NCI-H2196 (cell line): ENCODE measurements at regions not wholly inside any gene's neighbourhood (a gene's known extent, or its start where the extent isn't known, plus 50 kb on each side); places are given as distances from the start of the nearest gene placed in this dataset.
"Not testable (repeated sequence)": the region's sequence is repeated elsewhere in the genome, so short reads cannot be mapped to it uniquely, and the experiment has no call there.

Experiments used
- DNase-seq: peaks from one replicate; lab custom pipeline; 2025; ENCODE audit not compliant: unreplicated experiment; lab: John Stamatoyannopoulos, UW

DNA sequence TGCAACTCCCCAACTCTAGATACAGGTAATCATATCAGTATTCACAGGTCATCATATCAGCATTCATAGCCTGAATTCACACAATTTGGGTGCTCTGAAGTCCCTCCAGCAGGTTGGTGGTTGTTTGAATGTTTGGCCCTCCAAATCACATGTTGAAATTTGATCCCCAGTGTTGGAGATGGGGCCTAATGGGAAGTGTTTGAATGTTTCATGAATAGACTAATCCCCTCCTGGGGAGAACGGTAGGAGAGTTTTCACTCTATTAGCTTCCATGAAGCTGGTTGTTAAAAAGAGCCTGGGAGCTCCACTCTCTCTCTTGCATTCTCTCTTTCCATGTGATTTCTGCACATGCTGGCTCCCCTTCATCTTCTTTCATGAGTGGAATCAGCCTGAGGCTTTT is 288.6 kb upstream of the PCDH9 start:
- no peak for DNase-seq

DNA sequence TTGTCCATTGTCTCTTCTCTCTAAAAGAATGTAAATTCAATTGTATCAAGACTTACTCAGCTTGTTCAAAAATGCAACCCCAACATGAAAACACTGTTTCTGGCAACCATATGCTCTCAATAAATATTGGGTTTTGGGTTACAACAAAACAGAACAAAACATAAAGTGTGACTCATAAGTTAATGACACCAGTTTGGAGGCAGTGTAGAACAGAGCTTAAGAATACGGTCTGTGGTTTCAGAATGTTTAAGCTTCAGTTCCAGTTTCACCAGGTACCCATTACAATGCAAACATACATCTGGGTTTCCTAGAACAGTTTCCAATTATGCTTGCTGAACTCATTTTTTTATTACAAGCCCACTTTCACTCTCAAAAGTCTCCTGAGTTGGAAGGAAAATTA is 285.8 kb upstream of the PCDH9 start:
- peak; percentile 1 for DNase-seq

DNA sequence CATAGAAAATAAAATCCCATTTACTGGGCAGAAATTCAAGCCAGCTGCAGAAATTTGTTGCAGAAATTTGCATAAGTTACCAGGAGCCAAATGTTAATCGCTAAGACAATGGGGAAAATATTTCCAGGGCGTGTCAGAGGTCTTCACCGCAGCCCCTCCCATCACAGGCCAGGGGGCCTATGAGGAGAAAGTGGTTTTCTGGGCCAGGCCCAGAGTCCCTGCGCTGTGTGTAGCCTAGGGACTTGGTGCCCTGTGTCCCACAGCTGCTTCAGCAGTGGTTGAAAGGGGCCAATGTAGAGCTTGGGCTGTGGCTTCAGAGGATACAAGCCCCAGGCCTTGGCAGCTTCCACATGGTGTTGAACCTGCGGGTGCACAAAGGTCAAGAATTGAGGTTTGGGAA is 278.9 kb upstream of the PCDH9 start:
- no peak for DNase-seq

DNA sequence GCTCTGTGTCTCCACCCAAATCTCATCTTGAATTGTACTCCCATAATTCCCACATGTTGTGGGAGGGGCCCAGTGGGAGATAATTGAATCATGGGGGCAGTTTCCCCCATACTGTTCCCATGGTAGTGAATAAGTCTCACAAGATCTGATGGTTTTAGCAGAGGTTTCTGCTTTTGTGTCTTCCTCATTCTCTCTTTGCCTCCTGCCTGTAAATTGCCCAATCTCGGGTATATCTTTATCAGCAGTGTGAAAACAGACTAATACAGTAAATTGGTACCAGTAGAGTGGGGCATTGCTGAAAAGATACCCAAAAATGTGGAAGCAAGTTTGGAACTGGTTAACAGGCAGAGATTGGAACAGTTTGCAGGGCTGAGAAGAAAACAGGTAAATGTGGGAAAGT is 278.1 kb upstream of the PCDH9 start:
- DNase-seq, result not testable (repeated sequence)

DNA sequence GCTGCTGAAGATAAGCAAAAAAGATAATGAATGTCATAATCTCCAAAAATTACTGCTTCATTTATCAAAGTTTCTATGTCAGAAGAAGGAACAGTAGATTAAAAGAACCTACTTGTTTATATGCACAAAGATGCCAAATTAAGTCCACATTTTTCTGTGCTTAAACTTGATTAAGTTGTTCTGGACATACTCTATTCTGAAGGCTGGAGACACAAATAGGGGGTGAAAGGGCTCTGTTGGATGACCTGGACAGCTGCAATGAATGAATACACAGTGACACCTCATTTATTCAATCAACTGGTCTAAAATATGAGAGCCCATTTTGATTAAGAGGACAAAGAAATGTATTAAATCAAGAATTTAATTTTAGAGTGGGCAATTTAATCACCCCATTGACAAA is 276.3 kb upstream of the PCDH9 start:
- no peak for DNase-seq

DNA sequence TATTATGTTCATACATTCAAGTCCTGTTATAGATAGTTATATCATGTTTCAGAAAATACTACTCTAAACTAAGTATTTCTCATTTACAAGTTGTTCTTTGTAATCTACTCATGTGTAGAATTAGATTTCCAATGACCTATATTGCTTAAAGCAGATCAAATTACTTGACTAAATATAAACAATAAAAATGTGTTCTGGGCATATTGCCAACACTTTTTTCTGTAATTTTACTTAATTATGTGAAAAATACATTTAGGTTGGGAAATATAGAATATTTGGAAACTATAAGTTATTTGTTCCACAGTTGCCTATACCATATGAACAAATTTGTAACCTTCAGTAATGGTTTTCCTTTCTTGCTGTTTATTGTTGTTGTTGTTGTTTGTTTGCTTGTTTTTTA is 275.2 kb upstream of the PCDH9 start:
- DNase-seq, result no peak

DNA sequence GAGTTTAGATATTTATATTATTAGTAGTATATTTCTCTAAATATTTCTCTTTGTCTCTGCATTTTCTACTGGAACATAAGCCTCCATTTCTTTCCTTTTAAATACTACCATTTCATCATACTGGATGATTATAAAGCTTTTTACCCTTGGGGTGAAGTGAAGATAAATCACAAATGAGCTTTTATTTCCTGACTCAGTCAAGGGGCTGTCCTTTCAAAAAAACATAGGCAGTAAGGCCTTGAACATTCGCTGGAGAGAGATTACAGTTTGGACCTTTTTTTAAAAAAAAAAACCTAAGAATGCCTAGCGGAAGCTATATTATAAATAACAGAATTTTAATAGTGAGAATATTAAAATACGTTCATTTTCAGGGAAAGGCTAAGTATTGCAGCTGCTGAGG is 268.8 kb upstream of the PCDH9 start:
- no peak for DNase-seq

DNA sequence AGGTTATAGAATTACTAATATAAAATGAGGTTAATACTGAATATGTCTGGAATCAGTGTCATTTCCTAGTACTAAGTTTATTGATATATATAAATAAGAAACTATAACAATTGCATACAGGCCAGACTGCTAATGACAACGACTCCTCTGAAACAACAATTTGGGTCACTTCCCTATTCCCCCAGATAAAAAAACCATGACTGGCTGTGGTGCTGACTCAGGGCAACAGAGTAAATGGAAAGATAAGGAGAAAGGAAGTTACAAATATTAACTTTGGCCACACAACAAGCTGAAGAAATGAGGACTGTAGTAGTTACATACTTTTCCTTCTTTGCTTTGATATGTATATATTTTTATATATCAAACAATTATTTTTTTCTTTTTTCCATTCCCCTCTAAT is 263.7 kb upstream of the PCDH9 start:
- no peak for DNase-seq

DNA sequence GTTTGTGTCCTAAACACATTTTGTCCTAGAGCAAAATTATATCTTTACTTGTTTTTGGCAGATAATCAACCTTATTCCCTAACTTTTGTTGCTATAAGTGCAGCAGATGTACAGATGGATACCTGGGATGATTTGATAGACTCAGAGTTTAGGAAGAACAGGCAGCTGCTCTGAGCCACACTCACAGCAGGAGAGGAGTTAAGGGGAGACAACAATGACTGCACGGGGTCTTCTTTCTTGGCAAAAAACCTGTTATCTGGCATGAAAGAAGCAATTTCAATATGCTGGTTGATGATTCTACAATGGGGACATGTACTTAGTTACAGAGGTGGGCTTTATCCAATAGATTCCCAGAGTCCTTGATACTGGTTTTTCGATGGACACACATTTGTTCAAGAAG is 258.9 kb upstream of the PCDH9 start:
- no peak for DNase-seq

DNA sequence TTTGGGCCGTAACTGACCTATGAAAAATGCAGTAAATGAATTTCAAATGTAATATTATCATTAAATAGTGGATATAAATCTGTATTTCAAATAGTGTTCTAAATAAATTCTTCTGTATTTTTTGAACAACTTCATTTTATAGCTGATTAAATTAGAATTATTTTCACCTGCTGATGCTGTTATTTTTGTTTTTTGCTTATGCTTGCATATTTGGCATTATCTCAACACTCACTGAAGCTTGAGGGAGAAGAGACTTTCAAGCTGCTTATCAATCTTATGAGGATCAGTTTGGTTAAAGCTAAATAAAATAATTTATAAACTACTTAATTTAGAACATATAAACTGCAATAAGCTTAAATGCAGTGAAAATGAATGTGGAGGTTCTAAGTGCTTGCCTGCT is 251.3 kb upstream of the PCDH9 start:
- DNase-seq, result no peak

DNA sequence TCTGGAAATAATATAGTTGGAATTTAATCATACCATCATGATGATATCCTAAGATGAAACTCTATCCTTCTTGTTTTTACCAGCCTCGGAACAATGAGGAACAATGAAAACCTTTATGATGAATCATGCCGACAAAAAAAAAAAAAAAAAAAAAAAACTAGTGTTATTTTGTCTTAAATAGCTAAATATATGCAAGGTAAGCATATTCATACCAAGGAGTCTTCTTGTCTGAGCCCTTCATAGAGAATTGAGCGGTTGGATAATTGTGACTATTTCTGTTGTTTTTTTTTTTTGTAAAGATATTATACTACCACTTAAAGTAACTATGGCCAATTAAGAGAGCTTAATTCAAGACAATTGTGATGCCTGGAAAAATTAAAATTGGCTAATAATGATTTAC is 244.0 kb upstream of the PCDH9 start:
- DNase-seq, result no peak

DNA sequence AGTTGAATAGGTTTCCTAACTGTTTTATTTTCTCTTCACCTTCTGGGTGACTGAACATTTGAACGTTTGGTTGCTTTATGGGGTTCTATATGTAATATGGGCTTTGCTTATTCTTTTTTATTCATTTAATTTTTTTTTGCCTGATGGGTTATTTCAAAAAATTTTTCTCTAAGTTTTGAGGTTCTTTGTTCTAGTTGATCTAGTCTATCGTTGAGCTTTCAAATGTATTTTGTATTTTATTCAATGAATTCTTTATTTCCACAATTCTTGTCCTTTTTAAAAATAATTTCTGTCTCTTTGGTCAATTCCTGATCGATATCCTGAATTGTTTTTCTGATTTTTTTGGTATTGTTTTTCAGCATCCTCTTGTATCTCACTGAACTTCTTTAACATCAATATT is 239.5 kb upstream of the PCDH9 start:
- no peak for DNase-seq

DNA sequence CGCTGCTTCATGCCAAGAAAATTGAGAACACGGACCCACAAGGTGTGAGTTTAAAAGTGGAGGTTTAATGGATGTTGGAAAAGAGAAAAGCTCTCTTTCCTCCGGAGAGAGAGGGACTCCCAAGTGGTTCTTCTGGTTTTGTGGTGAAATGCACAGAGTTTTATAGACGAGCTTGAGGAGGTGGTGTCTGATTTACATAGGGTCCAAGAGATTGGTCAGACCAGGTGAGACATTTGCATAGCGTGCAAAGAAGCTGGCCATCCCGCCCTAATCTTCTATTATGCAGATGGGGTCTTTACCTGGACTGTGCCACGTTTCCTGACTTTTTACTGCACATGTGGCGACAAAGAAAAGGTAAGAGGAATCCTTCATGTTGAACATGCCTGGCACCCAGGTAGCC is 236.4 kb upstream of the PCDH9 start:
- DNase-seq, result no peak

DNA sequence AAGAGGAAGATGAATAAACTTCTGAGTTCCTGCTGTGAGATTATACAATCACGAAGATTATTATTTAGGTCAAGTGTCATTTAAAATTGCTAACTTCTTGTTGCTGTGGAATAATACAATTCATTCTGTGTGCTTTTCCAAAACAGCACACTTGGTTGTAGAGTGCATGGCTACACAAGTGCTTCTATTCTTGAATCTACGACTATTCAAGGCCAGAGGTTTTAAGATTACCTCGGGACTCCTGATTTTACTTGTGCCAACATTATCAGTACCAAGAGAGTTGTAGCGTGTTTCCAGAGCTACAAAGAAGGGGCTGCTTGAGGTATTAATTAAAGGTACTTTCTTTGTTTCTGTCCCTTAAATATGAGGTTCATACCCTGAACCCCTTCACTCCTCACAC is 234.0 kb upstream of the PCDH9 start:
- no peak for DNase-seq

DNA sequence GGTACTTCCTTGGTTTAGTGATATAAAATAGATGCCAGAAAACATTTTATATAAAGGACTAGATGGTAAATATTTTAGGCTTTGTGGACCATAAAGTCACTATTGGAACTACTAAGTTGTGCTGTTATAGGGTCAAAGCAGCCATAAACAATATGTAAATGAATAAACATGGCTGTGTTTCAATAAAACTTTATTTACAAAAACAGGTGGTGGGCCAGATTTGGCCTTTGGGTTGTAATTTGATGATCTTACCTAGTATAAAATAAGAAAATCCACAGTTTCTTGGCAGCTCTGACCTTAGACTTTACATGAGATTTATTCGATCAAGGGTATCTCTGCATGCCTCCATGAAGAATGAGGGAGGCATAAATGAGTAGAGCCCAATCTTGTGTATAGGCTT is 232.0 kb upstream of the PCDH9 start:
- no peak for DNase-seq

DNA sequence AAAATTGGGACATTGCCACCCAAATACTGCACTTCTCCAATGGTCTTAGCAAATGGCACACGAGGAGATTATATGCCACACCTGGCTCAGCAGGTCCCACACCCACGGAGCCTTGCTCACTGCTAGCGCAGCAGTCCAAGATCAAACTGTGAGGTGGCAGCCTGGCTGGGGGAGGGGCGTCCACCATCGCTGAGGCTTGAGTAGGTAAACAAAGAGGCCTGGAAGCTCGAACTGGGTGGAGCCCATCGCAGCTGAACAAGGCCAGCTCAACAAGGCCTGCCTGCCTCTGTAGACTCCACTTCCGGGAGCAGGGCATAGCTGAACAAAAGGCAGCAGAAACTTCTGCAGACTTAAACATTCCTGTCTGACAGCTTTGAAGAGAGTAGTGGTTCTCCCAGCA is 222.4 kb upstream of the PCDH9 start:
- DNase-seq, result not testable (repeated sequence)

DNA sequence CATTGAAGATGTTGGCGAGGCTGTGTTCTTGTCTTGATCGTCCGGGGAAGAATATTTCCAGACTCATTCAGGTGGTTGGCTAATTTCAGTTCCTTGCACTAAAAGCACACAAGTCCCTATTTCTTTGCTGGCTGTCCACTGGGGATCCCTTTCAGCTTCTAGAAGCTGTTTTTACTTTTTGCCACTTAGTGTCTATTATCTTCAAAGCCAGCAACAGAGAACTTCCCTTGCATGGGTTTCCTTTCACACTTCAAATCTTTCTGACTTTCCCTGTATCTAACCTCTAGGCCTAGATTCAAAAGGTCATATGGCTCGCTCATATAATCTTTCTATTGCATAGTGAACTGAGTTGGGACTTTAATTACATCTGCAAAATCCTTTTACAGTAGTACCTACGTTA is 215.3 kb upstream of the PCDH9 start:
- DNase-seq, result no peak

DNA sequence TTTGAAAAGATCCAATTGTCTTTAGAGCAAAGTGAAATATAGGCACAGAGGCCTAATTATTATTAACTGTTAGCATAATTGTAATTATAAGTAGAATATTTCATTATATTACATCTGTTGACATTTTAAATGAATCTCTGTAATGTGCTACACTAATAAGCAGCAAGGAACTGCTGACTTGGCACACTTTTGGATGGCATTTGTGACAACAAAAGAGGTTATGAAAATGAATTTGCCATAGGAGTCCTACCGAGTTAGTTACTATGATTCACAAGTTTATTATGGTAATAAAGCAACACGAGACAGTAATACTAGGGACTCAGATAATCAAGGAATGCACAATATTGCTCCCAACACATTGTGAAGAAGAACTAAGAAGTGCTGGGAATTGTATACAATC is 213.8 kb upstream of the PCDH9 start:
- DNase-seq, result no peak

DNA sequence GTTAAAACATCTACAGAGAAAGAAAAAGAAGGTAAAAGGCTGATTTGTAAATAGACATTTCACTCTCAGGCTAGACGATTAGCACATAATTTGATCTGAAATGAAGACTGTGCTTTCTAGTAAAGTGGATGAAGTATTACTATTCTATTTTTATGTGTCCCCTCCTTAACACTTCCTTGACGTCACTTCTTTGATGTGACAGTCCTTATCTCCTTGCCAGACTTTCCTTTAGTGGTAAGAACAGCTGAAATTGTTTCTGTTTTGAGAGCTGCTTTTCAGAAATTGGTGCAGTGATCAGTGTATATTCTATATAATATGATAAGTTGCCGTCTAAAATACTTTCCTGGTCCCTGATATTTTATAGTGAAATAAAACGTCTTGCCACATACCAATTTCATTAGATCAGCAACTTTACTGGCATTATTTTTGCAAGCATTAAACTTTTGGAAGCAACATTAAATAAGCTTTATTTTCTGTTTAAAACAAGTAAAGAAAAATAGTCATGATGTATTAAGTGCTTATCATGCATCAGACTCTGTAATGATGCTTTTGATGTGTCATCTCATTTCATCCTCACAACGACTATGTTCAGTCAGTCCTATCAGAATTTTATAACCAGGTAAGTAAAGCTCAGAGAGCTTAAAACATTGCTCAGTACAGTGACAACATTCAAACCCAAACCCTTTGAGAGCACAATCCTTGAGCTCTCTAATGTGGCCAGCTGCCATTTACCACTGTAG is 210.3 kb upstream of the PCDH9 start:
- no peak for DNase-seq

DNA sequence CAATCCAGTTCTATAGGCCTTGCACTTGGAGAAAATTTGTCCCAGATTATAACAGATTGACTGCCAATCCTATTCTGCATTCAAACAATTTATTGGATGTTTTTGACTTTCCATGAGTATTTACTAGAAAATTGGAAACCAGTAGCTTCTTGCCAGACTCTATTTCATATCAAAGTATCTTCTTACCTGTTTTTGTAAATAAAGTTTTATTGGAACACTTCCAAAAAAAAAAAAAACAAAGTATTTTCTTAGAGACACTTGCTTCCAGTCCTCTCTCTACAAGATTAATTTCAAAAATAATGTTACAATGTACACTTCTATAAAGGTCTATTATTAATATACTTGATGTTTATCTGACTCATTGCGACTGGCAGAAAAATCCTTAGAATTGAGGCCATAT is 209.2 kb upstream of the PCDH9 start:
- no peak for DNase-seq

DNA sequence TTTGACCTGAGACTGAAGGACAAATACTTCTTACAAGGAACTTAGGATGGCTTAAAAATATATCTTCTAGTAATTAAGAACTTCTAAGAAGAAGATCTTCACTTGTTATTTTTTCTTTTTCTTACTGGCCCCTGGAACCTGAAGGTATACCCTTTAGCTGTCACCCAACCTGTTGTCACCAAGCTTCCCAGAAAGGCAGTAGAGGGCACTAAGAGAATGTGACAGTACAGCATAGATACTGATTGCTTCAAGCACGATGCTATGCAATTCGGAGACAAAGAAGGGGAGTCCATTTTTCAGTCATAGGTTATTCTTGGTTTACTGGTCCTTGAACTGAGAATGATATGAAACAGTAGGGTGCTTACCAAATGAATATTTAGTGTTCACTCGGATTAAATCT is 208.3 kb upstream of the PCDH9 start:
- no peak for DNase-seq

DNA sequence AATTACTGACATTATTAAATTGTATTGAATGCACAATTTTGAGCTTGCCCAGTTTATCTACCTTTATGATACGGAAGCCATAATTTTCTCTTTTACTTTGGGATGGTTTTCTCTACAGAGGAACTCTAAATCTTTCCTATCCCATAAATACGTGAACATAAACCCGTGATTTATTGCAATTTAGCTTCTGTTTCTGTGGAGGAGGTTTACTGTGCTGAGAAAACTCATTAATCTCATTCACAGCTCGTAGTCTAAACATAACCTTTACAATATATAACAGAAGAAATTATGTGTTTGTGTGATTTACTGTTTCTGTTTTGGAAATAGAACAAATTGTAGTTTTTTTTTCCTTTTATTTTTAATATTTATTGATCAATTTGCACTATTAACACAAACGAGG is 207.1 kb upstream of the PCDH9 start:
- DNase-seq, result no peak

DNA sequence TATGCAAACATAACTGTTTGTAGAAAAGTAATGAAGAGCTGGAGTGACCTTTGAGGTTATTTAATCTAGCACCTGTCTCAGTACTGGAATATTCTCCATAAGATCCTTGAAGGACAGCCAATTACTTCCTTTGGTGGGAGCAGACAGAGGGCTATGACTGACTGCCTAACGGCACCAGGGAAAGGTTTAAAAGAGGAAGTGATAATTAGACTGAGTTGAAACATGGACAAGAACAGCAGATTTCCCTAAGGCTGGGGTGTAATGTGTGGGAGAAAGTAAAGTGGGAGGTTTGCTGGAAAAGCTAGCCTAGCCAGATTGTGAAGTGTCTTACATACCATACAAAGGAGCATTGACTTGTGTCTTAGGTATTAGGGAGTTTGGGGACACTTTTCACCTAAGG is 191.3 kb upstream of the PCDH9 start:
- DNase-seq, result no peak
